MM.1S (cell line): ENCODE measurements at regions not wholly inside any gene's neighbourhood (a gene's known extent, or its start where the extent isn't known, plus 50 kb on each side); places are given as distances from the start of the nearest gene placed in this dataset.

Experiments used
- CTCF ChIP-seq: fragments of 300-600 bp; sonication (generic); IDR thresholded peaks from 2 replicates; pipeline ENCODE4 v1.5.1; 2016; ENCODE audit warnings: antibody characterized with exemption, low read length, mixed read lengths
- EZH2 ChIP-seq: fragments of 300-600 bp; sonication (generic); optimal IDR thresholded peaks from 2 replicates; pipeline ENCODE3; 2017; ENCODE audit warnings: low read depth, mild to moderate bottlenecking, antibody characterized with exemption, low read length, mixed read lengths
- EZH2phosphoT487 ChIP-seq: fragments of 300-600 bp; sonication (generic); IDR thresholded peaks from 2 replicates; pipeline ENCODE4 v1.6.1; 2018; ENCODE audit warnings: antibody characterized with exemption, low read length

GRCh38 chr12:28799348-28799747 is 349.7 kb upstream of the FAR2 start:
- TF ChIP-seq CTCF, result no peak
- TF ChIP-seq EZH2, result no peak
- no peak for TF ChIP-seq EZH2phosphoT487
